Prostate gland (tissue), 2 donors: ENCODE measurements at regions not wholly inside any gene's neighbourhood (a gene's known extent, or its start where the extent isn't known, plus 50 kb on each side); places are given as distances from the start of the nearest gene placed in this dataset.

ENCODE experiments used
- POLR2A ChIP-seq: fragments of 450-650 bp; IDR thresholded peaks from one replicate; pipeline ENCODE4 v1.6.1; 2016; ENCODE audit warnings: antibody characterized with exemption, mild to moderate bottlenecking
- POLR2AphosphoS5 ChIP-seq: sonication (generic); formaldehyde crosslinking; IDR thresholded peaks from one replicate; pipeline ENCODE4 v1.6.1; 2017; ENCODE audit warnings: antibody characterized with exemption
- TF ChIP-seq, protein P1 (sequence below), 4 experiments: fragments of 200-600 bp in 2 of 4; fragments of 450-650 bp in 2 of 4; sonication (generic) in 2 of 4; IDR thresholded peaks; 1 replicate in 3 of 4; 2 replicates in 1 of 4; pipeline ENCODE4 v1.5.1; 2016 to 2019; ENCODE audit warnings: antibody characterized with exemption in 4 of 4, mild to moderate bottlenecking in 2 of 4, moderate library complexity in 2 of 4

GRCh38 chr20:40467067-40467466 is 222.0 kb downstream of the MAFB start:
- TF ChIP-seq POLR2AphosphoS5 (no peak), POLR2A (no peak)
- TF ChIP-seq, protein P1, sequence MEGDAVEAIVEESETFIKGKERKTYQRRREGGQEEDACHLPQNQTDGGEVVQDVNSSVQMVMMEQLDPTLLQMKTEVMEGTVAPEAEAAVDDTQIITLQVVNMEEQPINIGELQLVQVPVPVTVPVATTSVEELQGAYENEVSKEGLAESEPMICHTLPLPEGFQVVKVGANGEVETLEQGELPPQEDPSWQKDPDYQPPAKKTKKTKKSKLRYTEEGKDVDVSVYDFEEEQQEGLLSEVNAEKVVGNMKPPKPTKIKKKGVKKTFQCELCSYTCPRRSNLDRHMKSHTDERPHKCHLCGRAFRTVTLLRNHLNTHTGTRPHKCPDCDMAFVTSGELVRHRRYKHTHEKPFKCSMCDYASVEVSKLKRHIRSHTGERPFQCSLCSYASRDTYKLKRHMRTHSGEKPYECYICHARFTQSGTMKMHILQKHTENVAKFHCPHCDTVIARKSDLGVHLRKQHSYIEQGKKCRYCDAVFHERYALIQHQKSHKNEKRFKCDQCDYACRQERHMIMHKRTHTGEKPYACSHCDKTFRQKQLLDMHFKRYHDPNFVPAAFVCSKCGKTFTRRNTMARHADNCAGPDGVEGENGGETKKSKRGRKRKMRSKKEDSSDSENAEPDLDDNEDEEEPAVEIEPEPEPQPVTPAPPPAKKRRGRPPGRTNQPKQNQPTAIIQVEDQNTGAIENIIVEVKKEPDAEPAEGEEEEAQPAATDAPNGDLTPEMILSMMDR (IDR thresholded peaks at IDR 0.05) = no peak
